Stimulated activated naive CD8-positive, alpha-beta T cell treated with anti-CD3 and anti-CD28 coated beads, Interleukin-15, Interleukin-2, amounts not matched to agents 100 U/mL and 50 U/mL, for 24 hours (primary cell): ENCODE measurements at regions not wholly inside any gene's neighbourhood (a gene's known extent, or its start where the extent isn't known, plus 50 kb on each side); places are given as distances from the start of the nearest gene placed in this dataset.
"Not testable (repeated sequence)": the region's sequence is repeated elsewhere in the genome, so short reads cannot be mapped to it uniquely, and the experiment has no call there.

Experiments
- ATAC-seq: fragments of 150-1000 bp; cut with Tn5 transposase; one replicate; pipeline ENCODE4 v1.10.0; 2021
- DNase-seq: peaks from one replicate; pipeline ENCODE4 v3.0.0; 2021

- ATAC-seq: no peak
- no peak for DNase-seq
These were observed 232.9 kb upstream of the GPR149 start for GRCh38 chr3:154662851-154663250.

- DNase-seq: no peak
- no peak for ATAC-seq
These were observed 230.8 kb upstream of the GPR149 start for GRCh38 chr3:154660811-154661210.

DNA sequence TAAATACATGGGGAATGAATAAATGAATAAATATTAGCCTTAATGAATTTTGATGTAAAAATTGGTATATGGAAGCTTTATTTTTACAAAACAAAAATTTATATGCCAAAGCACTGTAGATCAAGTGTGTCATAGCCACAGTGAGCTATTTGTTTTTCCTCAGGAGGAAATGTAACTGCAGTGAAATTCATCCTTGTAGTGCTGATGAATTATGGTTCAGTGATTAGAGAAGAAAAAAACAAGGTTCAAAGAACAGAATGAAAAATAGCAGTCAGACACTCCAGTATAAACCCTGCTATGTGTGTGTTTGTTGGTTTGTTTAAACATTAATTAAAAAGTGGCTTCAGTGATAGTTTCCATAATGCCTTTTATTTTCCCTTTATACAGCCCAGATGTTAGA lies 228.0 kb upstream of the GPR149 start:
- DNase-seq (no peak), ATAC-seq (no peak)

- DNase-seq (no peak), ATAC-seq (no peak)
These were observed 227.2 kb upstream of the GPR149 start for GRCh38 chr3:154657218-154657617.

GRCh38 chr3:154656486-154656885 lies 226.5 kb upstream of the GPR149 start:
- ATAC-seq: no peak
- no peak for DNase-seq

GRCh38 chr3:154642145-154642544 lies 212.2 kb upstream of the GPR149 start:
- ATAC-seq (no peak), DNase-seq (no peak)

DNA sequence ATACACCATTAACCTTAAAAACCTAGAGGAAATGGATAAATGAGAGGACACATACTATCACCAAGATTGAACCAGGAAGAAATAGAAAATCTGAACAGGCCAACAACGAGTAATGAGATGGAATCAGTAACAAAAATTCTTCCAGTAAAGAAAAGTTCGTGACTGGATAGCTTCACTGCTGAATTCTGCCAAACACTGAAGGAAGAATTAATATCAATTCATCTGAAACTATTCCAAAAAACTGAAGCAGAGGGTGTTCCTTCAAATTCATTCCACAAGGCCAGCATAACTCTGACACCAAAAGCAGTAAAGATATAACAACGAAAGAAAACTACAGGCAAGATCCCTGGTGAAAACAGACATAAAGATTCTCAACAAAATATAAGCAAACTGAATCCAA lies 195.8 kb upstream of the GPR149 start:
- ATAC-seq: no peak
- DNase-seq: no peak

GRCh38 chr3:154619621-154620020 lies 189.6 kb upstream of the GPR149 start:
- DNase-seq, ATAC-seq: not testable (repeated sequence)

GRCh38 chr3:154616298-154616697 lies 186.3 kb upstream of the GPR149 start:
- DNase-seq (no peak), ATAC-seq (no peak)

DNA sequence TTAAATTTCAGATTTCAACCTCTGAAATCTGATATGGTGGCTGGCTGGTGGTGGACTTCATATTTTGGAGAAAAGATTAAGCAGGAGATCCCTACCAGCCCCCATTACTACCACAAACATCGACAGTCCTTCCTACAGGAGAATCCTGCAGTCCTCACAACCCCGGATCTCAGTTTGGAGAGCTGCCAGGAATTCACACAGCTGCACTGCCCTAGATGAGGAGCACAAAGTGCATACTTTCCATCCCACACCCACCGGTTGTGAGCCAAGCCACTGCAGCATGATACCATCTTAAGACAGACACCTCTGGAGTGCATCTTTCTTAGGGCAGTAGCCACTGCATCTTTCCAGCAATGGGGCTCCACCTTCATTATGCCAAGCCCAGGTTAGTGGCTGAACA lies 185.5 kb upstream of the GPR149 start:
- DNase-seq (no peak), ATAC-seq (no peak)

GRCh38 chr3:154614601-154615000 lies 184.6 kb upstream of the GPR149 start:
- DNase-seq (no peak), ATAC-seq (no peak)

- DNase-seq (no peak), ATAC-seq (no peak)
These were observed 184.1 kb upstream of the GPR149 start for GRCh38 chr3:154614078-154614477.

DNA sequence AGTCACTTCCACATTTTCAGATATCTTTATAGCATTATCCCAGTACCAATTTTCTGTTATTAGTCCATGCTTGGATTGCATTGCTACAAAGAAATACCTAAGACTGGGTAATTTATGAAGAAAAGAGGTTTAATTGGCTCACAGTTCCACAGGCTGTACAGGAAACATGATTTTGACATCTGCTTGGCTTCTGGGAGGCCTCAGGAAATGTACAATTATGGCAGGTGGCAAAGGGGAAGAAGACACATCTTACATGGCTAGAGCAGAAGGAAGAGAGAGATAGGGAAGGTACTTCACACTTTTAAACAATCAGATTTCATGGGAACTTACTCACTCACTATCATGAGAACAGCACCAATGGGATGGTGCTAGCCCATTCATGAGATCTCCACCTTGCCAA lies 172.3 kb upstream of the GPR149 start:
- ATAC-seq (no peak), DNase-seq (no peak)

GRCh38 chr3:154598166-154598565 lies 168.2 kb upstream of the GPR149 start:
- ATAC-seq (no peak), DNase-seq (no peak)

- ATAC-seq (no peak), DNase-seq (no peak)
These were observed 160.8 kb upstream of the GPR149 start for GRCh38 chr3:154590675-154591384.

DNA sequence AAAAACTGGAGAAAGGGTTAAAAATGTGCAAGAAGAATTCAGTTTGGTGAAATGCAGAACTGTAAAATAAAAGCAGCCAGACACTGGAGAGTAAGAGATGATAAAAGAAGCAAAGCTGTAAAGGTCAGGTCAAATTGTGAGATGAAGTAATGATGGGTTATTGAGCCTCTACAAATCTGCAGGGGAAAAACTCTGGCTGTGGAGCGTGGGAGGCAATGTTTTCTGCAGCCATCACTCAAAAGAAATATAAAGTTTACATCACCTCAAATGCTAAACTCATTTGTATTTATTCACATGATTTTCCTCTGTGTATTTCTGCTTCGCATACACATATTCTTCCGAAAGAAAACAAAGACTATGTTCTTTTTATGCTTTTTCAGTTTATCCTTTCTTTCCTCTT lies 158.8 kb upstream of the GPR149 start:
- DNase-seq (no peak), ATAC-seq (no peak)

DNA sequence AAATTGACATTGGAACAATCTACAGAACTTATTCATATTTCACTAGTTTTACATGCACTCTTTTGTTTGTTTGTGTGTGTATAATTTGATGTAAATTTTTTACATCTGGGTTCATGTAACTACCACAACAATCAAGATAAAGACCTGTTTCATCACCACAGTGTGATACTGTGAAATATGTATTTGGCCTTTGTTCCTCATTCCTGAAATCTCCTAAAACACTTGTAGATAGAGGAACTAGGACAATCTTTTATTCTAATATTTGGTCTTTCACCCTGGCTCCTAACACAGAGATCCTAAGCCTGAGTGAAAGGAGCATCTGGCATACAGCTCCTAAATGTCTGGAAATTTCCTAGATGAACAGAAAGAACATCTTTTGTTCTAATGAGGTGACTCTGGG lies 155.0 kb upstream of the GPR149 start:
- ATAC-seq: no peak
- no peak for DNase-seq

DNA sequence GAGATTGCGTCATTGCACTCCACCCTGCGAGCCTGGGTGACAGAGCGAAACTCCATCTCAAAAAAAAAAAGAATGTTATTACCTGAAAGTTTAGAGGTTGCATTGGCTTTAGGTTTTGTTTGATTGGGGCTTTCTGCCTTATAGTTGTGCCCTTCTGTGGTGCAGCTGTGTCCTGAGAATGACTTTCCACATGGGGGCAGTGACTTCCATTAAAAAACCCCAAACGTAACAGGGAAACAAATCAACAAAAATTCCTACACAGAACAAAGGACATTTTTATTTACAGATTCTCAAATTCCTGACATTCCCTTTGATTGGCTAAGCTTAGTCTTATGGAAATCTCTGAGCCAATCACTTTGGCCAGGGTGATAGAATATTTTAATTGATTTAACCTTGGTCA lies 154.1 kb upstream of the GPR149 start:
- DNase-seq: no peak
- ATAC-seq: no peak

- DNase-seq (no peak), ATAC-seq (no peak)
These were observed 153.2 kb upstream of the GPR149 start for GRCh38 chr3:154583086-154583634.

- ATAC-seq: no peak
- no peak for DNase-seq
These were observed 152.5 kb upstream of the GPR149 start for GRCh38 chr3:154582501-154582900.

DNA sequence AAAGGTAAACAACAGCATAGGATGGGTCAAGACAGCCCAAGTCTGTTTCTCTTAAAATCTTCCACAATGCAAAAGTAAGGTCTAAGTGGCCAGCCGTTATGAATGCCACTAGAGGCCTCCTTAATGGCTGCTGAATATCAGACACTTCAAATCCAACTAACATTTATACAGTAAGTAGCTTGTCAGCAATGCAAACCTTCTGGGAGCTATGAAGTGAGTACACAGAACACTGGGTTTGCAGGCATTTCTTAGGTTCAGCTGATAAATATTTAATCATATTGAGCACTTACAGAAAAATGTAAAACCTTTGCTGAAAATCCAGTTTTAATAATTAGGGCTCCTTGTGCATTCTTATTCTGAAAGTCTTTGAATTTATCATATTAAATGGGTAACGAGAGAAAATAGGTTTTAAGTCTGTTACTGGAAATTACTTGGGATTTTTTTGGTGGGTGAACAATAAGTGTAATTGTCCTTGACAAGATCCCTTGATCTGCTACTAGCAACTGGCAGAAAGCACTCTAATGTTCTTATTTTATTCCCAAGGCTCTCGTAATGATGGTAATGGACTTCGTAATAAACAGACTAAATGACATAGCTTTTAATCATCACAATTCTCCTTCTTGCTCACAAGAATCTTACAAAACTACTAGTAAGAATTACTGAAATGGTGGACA lies 141.7 kb upstream of the GPR149 start:
- ATAC-seq (no peak), DNase-seq (no peak)

GRCh38 chr3:154568064-154568463 lies 138.1 kb upstream of the GPR149 start:
- DNase-seq (no peak), ATAC-seq (no peak)

GRCh38 chr3:154559623-154560022 lies 129.6 kb upstream of the GPR149 start:
- ATAC-seq: no peak
- no peak for DNase-seq

DNA sequence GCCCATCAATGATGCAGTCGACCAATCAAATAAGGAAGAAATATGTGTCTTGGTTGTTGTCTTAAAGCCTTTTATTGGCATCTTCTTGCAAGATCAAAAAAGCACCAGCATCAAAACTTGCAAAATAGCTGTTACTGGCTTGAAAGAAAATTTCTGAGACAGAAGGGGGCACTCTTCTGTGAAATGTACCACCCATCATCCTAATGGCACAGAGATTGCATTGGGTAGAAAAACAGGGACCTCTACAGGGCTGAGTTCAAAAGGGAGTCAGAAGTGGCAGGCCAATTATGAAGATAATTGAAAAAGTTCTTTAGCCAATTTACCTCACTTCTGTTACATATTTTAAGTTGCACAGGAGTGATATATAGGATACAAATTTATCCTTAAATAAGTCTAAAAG lies 122.3 kb upstream of the GPR149 start:
- no peak for ATAC-seq
- DNase-seq: no peak
